Fibroblast of skin of right biceps (primary cell): ENCODE measurements at regions not wholly inside any gene's neighbourhood (a gene's known extent, or its start where the extent isn't known, plus 50 kb on each side); places are given as distances from the start of the nearest gene placed in this dataset.

Experiments used
- DNase-seq: peaks from one replicate; pipeline ENCODE4 v3.0.0-alpha.2; 2013

GRCh38 chr9:89554307-89555035 lies 50.3 kb upstream of the GADD45G start:
- no peak for DNase-seq

- DNase-seq, result no peak
Measured at GRCh38 chr9:89553451-89554010, 51.3 kb upstream of the GADD45G start.

DNA sequence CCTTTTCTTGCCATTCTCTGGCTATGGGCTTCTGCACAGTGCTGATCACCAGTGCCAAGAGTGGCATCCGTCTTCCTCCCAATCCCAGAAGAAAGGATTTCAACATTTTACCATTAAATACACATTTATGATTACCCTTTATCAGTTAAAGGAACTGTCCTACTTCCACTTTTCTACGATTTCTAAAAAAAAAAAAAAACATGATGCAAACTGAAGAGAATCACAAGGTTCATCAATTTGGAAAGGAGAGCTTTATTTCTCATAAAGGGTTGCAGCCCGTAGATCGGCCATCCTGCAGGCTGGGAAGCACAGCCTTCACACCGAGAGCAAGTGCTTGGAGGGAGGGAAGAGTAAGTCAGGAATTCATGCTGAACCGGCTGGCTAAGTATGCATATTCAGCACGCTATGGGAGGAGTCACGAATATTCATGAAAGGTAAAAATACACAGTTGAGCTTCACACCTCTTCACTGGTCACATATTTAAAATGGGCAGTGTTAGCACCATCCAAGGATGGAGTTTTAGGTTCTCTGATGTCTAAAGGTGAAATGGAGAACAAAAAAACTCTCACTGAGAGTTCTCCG lies 52.5 kb upstream of the SEMA4D start:
- no peak for DNase-seq

DNA sequence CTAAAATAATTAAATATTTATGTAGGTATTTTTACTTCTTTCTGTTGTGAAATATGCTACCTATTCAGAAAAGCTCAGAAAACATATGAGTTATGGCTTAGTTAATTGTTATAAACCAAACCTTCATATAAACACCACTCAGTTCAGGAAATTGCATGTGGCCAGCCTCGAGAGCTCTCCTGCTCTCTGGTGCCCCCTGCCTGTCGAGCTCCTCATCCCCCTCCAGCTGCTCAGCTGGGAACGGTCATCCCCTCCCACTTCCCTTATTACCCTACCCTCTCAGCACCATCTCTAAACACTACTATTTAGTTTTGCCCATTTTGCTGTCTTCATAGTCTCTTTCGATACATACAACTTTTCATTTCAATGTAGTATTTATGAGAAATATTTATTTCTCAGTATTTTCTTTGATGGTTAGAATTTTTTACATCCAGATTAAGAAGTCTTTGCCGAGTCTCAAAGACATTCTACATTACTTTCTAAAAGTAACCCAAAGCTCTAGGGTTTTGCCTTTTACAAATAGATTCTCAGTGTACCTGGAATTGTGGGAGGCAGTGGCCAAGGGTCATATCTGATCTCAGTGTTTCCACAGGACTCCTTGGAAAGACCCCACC lies 51.2 kb upstream of the SEMA4D start:
- peak; percentile 55 for DNase-seq

DNA sequence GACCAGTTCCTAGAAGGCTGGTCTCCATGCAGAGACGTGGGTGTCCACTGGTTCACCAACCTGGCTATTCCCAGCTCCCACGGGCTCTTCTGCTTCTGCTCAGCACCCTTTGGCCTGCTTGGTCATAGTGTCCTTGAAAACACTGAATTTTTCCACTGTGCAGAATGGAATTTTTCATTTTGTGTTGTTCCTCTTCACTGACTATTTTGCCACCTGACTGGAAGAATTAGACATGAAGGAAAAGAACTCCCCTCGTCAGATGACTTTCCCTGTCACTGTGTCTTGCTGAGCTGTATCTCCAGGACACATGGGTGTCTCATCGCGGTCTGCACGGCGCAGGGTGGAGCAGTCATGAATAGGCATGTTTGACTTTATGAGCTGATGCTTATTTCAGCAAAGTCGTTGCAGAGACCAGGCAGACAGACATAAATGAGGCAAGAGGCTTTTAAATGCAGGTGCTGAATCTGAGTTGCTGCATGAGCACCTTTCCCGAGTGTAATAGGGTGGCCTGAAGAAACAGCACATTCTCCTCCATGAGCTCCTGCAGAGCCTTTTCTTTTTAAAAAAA lies 50.2 kb upstream of the SEMA4D start:
- DNase-seq, result no peak
